ENCODE measurements at regions not wholly inside any gene's neighbourhood (a gene's known extent, or its start where the extent isn't known, plus 50 kb on each side); places are given as distances from the start of the nearest gene placed in this dataset.

DNA sequence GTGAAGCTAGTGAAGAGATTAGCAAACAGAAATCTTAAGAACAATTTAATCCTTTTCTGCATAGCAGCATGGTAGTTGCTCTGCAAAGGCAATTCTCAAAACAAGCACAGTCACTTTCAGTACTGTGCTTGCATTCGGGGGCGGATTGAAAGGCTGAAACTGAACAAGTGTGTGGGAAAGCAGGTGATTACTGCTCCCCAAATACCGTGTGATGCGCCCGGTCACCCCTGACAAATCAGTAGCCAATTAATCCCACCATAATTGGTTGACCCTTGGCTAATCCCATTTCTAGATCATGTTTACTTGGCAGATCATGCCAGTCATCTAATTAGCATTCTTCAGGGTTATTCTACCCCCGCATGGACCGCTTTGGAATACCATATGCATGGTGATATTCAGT, 76.5 kb upstream of the ADRB1 start:
- DNase-seq, result no peak

DNA sequence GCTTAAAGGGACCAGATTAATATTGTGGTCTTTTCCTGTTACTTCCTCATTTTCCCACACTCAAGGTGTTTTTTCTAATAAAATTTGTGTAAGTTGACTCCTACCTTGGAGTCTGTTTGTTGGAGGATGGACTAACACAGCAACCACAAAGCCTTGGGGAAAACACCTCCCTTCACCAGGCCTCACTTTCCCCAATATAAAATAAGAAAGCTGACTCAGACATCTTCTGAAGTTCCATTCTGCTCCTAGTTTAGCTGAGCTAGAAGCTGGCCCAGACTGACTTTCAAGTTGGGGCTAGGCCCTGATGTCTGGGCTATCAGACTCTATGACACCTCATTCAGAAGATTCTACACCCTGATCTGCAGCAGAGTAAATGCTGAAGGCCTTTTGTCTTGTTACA, 73.0 kb upstream of the ADRB1 start:
- no peak for DNase-seq

DNA sequence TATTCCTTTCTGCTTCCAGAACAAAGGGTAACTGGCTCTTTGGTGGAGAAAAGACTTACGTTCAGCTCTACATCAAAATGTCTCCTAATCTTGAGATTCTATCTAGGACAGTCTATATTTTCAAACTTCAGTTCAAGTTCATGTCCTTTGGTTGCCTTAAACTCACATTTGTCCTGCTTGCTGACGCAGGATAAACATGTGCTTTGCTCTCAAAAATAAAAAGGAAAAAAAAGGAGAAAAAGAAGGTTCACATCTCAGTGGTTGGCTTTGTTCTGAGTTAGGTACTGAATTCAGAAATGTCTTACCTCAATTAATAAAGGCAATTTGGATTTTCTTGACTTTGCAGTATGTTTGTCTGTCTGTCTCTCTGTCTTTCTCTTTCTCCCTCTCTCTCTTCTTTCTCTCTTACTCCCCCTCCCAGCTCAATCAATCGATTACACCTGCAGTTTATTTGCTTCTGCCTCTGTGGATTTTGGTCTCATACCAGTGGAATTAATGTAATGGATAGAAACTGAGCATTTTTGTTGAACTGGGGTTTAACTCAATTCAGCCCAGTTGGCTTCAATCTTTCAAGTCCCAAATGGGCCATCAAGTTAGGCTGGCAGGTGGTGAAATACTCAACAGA, 72.2 kb upstream of the ADRB1 start:
- DNase-seq, result no peak

DNA sequence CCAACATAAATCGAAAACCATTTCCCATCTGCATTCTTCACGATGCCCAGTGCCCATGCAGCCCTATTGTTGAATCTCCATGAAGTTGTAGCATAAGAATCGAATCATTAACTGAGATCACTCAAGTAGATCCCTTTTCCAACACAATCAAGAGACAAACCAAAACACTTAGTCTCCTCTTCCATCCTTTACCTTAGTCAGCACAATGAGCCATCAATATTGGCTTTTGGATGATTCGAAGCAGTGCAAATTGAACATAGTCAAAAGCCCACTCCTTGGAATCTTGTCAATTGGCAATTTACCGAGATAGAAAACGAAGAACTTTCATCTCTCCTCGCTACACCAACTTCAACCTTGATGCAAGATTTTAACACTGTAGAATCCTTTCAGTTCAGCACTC, 66.5 kb upstream of the ADRB1 start:
- DNase-seq, result no peak

DNA sequence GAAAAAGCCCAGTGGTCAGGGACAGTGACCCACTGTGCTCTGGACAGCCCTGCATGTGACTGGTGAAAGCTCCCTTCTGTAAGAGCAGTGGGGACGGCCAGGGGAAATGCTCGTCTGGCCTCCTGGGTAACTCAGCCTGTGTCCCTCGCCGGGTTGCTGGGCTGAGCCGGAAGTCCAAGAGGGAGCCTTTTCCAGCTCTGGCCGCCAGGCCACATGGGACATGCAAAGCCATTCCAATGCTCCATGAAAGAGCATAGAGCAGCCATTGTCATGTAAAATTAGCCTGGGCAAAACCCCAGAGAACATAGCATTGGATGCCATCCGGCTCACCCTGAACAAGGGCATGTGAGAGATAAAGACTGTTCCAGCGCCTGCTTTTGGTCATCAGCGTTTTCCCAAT, 64.9 kb upstream of the ADRB1 start:
- no peak for DNase-seq

DNA sequence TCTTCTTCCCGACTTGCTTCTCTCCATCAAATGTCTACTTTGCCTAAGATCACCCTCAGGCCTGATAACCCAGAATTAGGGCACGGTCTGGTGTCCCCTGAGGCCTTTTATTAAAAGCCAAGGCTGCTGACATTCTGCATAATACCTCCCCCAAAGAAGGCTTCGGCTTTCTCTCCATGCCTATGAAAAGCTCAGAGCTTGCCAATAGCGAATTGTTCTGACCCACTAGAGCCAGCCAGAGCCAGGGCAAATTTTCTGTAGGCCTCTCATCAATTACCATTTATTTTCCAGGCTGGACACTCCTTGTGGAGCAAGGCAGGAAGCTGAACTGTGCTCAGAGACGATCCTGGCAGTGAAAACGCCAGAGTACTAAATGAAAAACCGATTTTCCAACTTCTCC, 64.3 kb upstream of the ADRB1 start:
- no peak for DNase-seq

DNA sequence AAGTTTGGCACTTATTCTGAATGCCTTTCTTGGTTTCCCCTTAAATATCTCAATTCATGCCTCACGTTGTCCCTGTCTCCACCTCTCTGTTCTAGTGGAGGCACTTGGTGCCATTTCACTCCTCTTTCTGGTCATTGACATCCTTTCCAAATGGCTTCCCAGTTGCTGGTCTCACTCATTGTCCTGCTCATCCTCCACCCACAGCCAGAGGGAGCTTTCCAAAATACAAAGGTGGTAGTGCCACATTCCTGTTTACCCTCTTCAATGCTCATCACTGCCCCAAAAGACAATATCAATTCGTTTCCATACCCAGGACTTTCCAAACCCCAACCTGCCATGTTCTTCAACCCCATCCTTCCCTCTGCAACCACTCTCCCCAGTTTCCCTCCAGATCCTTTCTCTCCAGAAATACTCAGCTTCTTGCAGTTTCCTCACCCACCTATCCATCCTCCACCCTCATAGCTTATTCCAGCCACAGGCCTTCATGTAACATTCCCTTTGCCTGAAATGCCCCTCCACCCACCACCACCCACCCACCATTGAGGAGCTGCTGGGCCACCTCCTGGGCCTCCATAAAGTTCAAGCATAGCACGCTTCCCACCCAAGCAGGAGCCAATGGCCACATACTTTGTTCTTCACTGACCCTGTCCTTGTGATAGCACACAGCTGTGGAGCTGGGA, 63.1 kb upstream of the ADRB1 start:
- DNase-seq, result no peak

DNA sequence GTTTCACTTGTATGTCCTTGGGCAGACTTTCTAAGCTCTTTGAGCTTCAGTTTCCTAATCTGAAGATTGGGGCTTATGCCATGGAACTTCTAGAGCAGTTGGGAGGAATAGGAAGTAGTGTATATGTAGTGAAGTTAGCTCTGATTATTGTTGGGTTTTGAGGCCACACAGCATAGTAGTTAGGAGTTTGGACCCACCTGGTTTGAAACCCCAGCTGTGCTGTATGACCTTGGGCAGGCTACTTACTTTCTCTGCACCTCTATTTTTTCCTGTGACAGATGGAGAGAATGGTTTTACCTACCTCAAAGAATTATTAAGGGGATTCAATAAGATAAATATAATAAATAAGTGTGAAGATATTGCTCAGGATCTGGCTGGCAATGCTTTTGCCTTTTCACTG, 61.4 kb upstream of the ADRB1 start:
- DNase-seq, result no peak

DNA sequence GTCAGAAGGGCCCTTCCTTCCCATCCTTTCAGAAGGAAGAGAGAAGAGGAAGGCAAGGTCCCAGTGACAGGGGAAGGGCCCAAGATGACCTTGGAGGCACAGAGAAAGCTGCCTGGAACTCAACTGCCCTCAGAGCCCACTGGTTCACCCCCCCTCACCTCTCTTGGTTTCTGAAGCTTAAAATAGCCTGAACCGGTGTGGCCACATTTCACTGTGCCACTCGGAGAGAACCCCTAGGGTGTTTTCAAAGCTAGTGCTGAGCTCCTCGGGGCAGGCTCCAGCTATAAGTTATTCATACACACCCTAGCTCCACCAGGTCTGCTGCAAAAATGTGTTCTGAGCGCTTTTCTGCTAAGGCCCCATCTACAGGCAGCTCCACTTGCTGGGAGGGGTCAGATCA, 60.9 kb upstream of the ADRB1 start:
- peak; percentile 30 for DNase-seq

DNA sequence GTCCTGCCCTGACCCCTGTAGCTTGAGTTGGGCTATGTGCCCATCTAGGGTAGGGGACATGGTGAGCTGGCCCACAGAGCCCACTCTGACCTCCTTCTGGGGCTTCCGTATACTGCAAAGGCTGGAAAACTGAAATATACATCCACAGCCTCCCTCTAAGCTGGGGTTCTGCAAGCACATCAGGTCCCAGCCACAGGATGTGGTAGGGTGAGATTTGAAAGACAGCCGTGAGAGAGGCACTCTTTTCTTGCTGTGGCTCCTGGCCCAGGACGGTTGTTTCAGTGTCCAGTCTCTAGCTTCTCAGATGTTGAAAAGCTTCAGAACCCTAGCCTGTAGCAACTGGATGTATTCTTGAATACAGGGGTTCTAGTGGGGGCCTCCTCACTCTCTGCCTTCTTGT, 60.1 kb upstream of the ADRB1 start:
- no peak for DNase-seq

DNA sequence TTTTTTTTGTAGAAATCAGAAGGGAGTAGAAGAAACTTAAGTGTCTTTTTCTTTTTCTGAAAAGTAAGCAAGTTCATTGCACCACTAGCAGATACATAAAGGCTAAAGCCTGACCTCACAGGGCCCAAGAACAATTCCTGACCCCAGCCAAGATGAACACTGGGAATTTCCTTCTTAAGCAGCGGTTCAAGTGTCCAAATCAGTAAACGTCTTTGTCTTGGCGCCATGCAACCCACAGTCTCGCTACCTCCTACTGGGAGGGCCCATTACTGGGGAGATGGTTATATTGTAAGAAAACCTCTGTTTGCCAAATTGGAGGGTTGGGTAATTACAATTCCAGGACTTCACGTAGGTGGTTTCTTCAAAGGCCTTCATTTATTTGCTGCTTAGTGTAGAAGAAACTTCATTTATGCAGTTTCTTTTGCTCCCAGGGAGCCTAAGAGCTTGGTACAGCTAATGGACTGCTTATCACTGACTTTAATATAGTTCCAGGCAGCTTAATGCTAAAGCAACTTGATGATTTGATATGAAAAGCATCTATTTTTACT, 58.3 kb upstream of the ADRB1 start:
- DNase-seq, result no peak

DNA sequence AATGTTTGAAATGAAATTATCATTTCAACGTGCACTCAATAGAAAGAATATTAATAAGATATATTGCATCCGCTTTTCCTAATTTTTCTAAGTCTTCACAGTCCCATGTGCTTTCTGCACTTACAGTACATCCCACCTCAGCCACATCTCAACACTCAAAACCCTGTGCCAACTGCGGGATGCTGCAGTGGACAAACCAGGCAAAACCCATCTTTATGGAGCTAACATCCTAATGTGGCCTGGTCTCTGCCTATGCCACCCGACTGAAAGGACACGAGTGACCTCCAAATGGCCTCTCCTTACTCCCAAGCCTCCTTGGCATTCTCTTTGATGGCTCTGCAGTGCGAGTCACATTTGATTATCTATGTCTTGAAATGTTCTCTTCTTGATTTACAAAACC, 57.4 kb upstream of the ADRB1 start:
- no peak for DNase-seq

DNA sequence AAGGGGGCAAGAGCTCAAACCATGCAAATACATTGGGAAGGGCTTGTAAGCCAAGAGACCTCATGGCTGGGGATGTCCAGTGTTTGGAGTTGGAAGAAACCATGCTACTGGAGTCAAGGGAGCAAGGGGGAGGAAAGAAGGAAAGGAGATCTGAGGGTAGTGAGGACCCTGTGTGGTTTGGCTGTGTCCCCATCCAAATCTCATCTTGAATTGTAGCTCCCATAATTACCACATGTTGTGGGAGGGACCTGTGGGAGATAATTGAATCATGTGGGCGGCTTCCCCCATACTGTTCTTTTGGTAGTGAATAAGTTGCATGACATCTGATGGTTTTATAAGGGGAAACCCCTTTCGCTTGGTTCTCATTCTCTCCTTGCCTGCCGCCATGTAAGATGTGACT, 56.5 kb upstream of the ADRB1 start:
- no peak for DNase-seq

DNA sequence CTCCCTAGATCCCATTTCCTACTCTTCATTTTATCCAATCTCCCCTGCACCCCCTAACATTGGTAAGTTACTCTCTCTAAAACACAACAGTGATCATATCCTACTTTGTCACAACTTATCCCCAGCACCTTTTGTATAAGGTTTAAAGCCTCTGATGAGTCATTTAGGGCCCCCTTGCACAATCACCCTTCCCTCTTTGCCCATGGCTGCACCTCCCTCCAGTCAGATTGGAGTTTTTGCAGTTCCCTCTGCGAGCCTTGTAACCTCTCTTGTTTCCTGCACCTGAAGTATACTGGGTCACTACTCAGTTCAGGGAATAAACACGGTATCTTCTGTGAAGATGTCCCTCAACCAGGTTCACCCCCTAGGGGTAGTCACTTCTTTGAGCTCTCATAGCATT, 55.9 kb upstream of the ADRB1 start:
- no peak for DNase-seq

DNA sequence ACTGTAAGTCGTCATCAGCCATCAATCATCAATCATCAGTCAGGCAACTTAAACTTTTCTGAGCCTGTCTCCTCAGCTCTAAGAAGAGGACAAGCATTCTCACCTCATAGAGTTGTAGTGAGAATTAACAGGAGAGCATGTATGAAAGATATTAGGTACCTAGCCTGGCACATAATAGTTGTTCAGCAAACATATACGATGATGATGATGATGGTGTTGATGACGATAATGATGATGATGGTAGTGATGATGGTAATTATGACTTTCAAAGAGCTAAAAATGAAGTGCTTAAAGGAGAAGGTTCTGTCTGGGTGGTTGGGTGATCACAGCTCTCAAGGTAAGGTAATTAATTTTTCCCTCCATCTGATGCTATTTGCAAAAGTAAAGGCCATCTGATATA, 55.1 kb upstream of the ADRB1 start:
- DNase-seq, result no peak

DNA sequence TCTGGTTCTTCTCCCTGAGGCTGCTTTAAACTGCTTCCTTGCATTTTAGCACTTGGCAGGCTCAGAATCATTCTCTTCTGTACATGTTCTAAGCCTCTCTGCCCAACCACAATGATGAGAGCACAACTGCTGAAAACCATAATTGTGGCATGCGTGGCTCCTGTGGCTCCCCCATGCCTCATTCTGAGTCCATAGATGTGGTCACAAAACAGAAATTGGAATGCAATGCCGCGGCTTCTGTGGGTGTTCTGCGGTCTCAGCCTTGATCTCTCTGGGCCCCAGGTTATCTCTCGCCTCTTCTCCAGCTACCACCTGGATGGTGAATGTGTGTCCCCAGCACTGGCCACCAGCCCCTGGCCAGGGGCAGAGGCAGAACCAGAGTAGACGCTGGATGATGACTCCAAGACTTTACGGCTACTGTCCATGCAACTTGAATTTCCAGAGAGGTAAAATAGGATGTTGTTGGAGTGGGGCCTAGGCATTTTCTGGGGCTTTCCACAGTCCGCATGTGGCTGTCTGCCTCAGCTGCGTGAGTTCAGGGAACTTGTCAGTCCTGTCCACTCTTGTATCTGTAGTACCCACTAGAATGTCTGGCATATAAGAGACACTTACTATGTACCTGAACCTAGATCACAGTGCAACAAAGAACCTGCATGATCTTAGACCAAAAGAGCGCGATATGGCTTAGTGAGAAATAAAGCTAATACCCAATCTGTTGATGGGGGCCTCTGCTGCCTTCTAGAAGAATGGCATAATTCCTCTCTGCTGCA, 52.4 kb upstream of the ADRB1 start:
- no peak for DNase-seq

DNA sequence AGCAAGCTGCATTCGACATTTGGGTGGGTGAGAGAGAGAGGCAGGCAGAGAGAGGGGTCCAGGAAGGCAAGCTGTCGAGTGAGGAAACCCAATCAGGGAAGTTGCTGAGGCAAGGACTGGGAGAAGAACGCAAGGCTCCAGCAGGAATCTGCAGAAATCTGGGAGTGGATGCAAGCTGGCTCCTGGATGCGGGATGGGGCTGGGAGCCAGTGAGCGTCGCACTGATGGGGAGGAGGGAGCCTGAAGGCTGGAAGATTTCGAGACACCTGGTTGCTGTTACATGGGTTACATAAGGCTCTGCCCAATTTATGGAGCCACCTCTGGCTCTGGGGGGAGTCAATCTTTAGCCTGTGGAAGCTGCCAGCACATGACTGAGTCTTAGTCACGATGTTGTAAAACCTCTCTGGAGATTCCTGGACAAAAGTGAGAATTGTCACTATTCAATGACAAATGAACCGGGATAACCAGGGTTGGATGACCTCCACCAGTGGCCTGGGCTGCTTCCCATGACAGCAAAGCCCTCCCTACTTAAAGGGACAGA, 51.1 kb upstream of the ADRB1 start:
- no peak for DNase-seq

DNA sequence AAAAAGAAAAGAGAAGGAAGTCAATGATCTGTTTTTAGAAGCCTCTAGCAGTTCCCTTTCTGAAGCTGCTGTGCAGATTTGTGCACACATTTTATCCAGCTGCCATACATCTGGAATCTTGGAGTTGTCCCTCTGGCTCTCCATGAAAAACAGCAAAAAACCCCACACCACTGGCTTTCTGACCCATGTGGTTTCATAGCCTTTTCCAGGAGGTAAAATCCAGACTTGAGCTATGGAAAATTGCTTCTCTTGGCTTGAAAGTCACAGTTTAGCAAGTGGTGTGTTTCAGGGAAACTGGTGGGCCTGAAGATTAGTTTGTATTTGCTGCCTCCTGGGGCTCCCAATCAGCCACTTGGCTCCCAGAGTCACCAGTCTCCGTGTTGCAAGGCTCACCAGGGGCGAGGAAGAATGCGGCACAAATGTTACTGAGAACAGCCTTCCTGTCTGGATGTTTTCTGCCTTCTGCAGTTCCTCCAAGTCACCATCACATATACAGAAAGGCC, 50.1 kb upstream of the ADRB1 start:
- no peak for DNase-seq
